ENCODE measurements at regions not wholly inside any gene's neighbourhood (a gene's known extent, or its start where the extent isn't known, plus 50 kb on each side); places are given as distances from the start of the nearest gene placed in this dataset.

- TF ChIP-seq CTCF (IDR thresholded peaks at IDR 0.05; ENCODE audit: insufficient read depth, low read length, poor library complexity, severe bottlenecking) (no peak), EZH2phosphoT487 (conservative IDR thresholded peaks at IDR 0.05; ENCODE audit: low read length) (no peak)
Measured at GRCh38 chr5:167770461-167770860, 521.0 kb upstream of the WWC1 start.

Data from SU-DHL-6 (cell line).